ENCODE measurements at regions not wholly inside any gene's neighbourhood (a gene's known extent, or its start where the extent isn't known, plus 50 kb on each side); places are given as distances from the start of the nearest gene placed in this dataset.
A peak's percentile ranks its signal among the peaks of the same experiment; 100 is the strongest.

GRCh38 chrX:725971-726370 is 95.4 kb downstream of the SHOX start:
- H3K27me3 ChIP-seq (ENCODE audit: insufficient read depth, low read length, poor library complexity, severe bottlenecking) = no peaks in the 10 kb centered on the region
- no peak overlapping the region for H3K4me3 Mint-ChIP-seq
- H3K27ac Mint-ChIP-seq = no peak overlapping the region
- H3K36me3 ChIP-seq (ENCODE audit: insufficient read depth, low read length) = no peaks in the 10 kb centered on the region
- no peaks in the 10 kb centered on the region for H3K4me1 ChIP-seq (ENCODE audit: insufficient read depth, low read length)
- H3K27me3 Mint-ChIP-seq = peaks cover 0 to 2% of the 10 kb centered on the region in 2 donors
- no peak overlapping the region for H3K4me3 ChIP-seq (ENCODE audit: low read length)
- POLR2A ChIA-PET = no interaction called here
- no peak for DNase-seq
- H3K27ac ChIP-seq (ENCODE audit: low read depth, low read length) = no peak overlapping the region
- CTCF ChIA-PET = no interaction called here
- no peaks in the 10 kb centered on the region for H3K4me1 Mint-ChIP-seq
- no peaks in the 10 kb centered on the region for H3K36me3 Mint-ChIP-seq
- peaks cover 0 to 10% (median 7%) of the 10 kb centered on the region in 5 donors for H3K9me3 Mint-ChIP-seq
- H3K9me3 ChIP-seq (ENCODE audit: low read length) = peaks cover 6% of the 10 kb centered on the region

- Histone ChIP-seq H3K27me3 (ENCODE audit: insufficient read depth, low read length, poor library complexity, severe bottlenecking) (no peaks in the 10 kb centered on the region), H3K4me1 (ENCODE audit: insufficient read depth, low read length) (no peaks in the 10 kb centered on the region), H3K9me3 (ENCODE audit: low read length) (peaks cover 6% of the 10 kb centered on the region), H3K36me3 (ENCODE audit: insufficient read depth, low read length) (no peaks in the 10 kb centered on the region), H3K27ac (ENCODE audit: low read depth, low read length) (no peak overlapping the region), H3K4me3 (ENCODE audit: low read length) (no peak overlapping the region)
- H3K36me3 Mint-ChIP-seq = no peaks in the 10 kb centered on the region
- peaks cover 0 to 2% of the 10 kb centered on the region in 2 donors for H3K27me3 Mint-ChIP-seq
- no peak for DNase-seq
- no peak overlapping the region for H3K4me3 Mint-ChIP-seq
- ChIA-PET CTCF (no interaction called here), POLR2A (no interaction called here)
- peak overlapping the region in 1 of 8 donors; percentile 82 for H3K27ac Mint-ChIP-seq
- no peaks in the 10 kb centered on the region for H3K4me1 Mint-ChIP-seq
- H3K9me3 Mint-ChIP-seq = peaks cover 0 to 11% (median 9%) of the 10 kb centered on the region in 5 donors
Measured at GRCh38 chrX:724256-724655, 93.7 kb downstream of the SHOX start.

- Histone ChIP-seq H3K4me3 (ENCODE audit: low read length) (no peak overlapping the region), H3K4me1 (ENCODE audit: insufficient read depth, low read length) (no peaks in the 10 kb centered on the region), H3K27me3 (ENCODE audit: insufficient read depth, low read length, poor library complexity, severe bottlenecking) (no peaks in the 10 kb centered on the region), H3K36me3 (ENCODE audit: insufficient read depth, low read length) (no peaks in the 10 kb centered on the region), H3K27ac (ENCODE audit: low read depth, low read length) (no peak overlapping the region), H3K9me3 (ENCODE audit: low read length) (peaks cover 6% of the 10 kb centered on the region)
- no peak for DNase-seq
- no peak overlapping the region for H3K27ac Mint-ChIP-seq
- H3K4me1 Mint-ChIP-seq = no peaks in the 10 kb centered on the region
- H3K4me3 Mint-ChIP-seq = no peak overlapping the region
- H3K9me3 Mint-ChIP-seq = peaks cover 0 to 11% (median 9%) of the 10 kb centered on the region in 5 donors
- CTCF ChIA-PET = no interaction called here
- POLR2A ChIA-PET = no interaction called here
- H3K27me3 Mint-ChIP-seq = peaks cover 0 to 2% of the 10 kb centered on the region in 2 donors
- H3K36me3 Mint-ChIP-seq = no peaks in the 10 kb centered on the region
Measured at GRCh38 chrX:723781-724180, 93.2 kb downstream of the SHOX start.

GRCh38 chrX:721354-721753 is 90.8 kb downstream of the SHOX start:
- Histone ChIP-seq H3K27ac (ENCODE audit: low read depth, low read length) (no peak overlapping the region), H3K9me3 (ENCODE audit: low read length) (peaks cover 6% of the 10 kb centered on the region), H3K27me3 (ENCODE audit: insufficient read depth, low read length, poor library complexity, severe bottlenecking) (no peaks in the 10 kb centered on the region), H3K4me1 (ENCODE audit: insufficient read depth, low read length) (no peaks in the 10 kb centered on the region), H3K36me3 (ENCODE audit: insufficient read depth, low read length) (no peaks in the 10 kb centered on the region), H3K4me3 (ENCODE audit: low read length) (no peak overlapping the region)
- DNase-seq = no peak
- Mint-ChIP-seq H3K4me1 (no peaks in the 10 kb centered on the region), H3K36me3 (no peaks in the 10 kb centered on the region), H3K27ac (no peak overlapping the region), H3K4me3 (no peak overlapping the region), H3K27me3 (no peaks in the 10 kb centered on the region), H3K9me3 (peaks cover 0 to 20% (median 13%) of the 10 kb centered on the region in 5 donors)
- ChIA-PET CTCF (no interaction called here), POLR2A (no interaction called here)

GRCh38 chrX:720825-721224 is 90.2 kb downstream of the SHOX start:
- Mint-ChIP-seq H3K36me3 (no peaks in the 10 kb centered on the region), H3K27me3 (no peaks in the 10 kb centered on the region), H3K4me1 (no peaks in the 10 kb centered on the region), H3K27ac (no peak overlapping the region), H3K4me3 (no peak overlapping the region), H3K9me3 (peaks cover 0 to 23% (median 13%) of the 10 kb centered on the region in 5 donors)
- H3K27ac ChIP-seq (ENCODE audit: low read depth, low read length) = no peak overlapping the region
- POLR2A ChIA-PET = no interaction called here
- H3K4me3 ChIP-seq (ENCODE audit: low read length) = no peak overlapping the region
- H3K9me3 ChIP-seq (ENCODE audit: low read length) = peaks cover 6% of the 10 kb centered on the region
- no peaks in the 10 kb centered on the region for H3K4me1 ChIP-seq (ENCODE audit: insufficient read depth, low read length)
- no peaks in the 10 kb centered on the region for H3K27me3 ChIP-seq (ENCODE audit: insufficient read depth, low read length, poor library complexity, severe bottlenecking)
- DNase-seq = no peak
- H3K36me3 ChIP-seq (ENCODE audit: insufficient read depth, low read length) = no peaks in the 10 kb centered on the region
- CTCF ChIA-PET = no interaction called here

- Histone ChIP-seq H3K27me3 (ENCODE audit: insufficient read depth, low read length, poor library complexity, severe bottlenecking) (no peaks in the 10 kb centered on the region), H3K27ac (ENCODE audit: low read depth, low read length) (no peak overlapping the region), H3K4me1 (ENCODE audit: insufficient read depth, low read length) (no peaks in the 10 kb centered on the region), H3K4me3 (ENCODE audit: low read length) (no peak overlapping the region), H3K36me3 (ENCODE audit: insufficient read depth, low read length) (no peaks in the 10 kb centered on the region), H3K9me3 (ENCODE audit: low read length) (peaks cover 6% of the 10 kb centered on the region)
- Mint-ChIP-seq H3K4me1 (no peaks in the 10 kb centered on the region), H3K9me3 (peaks cover 0 to 23% (median 13%) of the 10 kb centered on the region in 5 donors), H3K27me3 (no peaks in the 10 kb centered on the region), H3K27ac (no peak overlapping the region), H3K36me3 (no peaks in the 10 kb centered on the region), H3K4me3 (no peak overlapping the region)
- CTCF ChIA-PET = no interaction called here
- POLR2A ChIA-PET = no interaction called here
- no peak for DNase-seq
Measured at GRCh38 chrX:720250-720649, 89.7 kb downstream of the SHOX start.

GRCh38 chrX:716136-716535 is 85.5 kb downstream of the SHOX start:
- Histone ChIP-seq H3K4me1 (ENCODE audit: insufficient read depth, low read length) (no peaks in the 10 kb centered on the region), H3K36me3 (ENCODE audit: insufficient read depth, low read length) (no peaks in the 10 kb centered on the region), H3K27ac (ENCODE audit: low read depth, low read length) (no peak overlapping the region), H3K27me3 (ENCODE audit: insufficient read depth, low read length, poor library complexity, severe bottlenecking) (no peaks in the 10 kb centered on the region), H3K4me3 (ENCODE audit: low read length) (no peak overlapping the region), H3K9me3 (ENCODE audit: low read length) (no peaks in the 10 kb centered on the region)
- Mint-ChIP-seq H3K9me3 (peaks cover 9 to 25% (median 17%) of the 10 kb centered on the region in 5 donors), H3K4me3 (no peak overlapping the region), H3K36me3 (no peaks in the 10 kb centered on the region), H3K4me1 (no peaks in the 10 kb centered on the region), H3K27me3 (peaks cover 0 to 2% of the 10 kb centered on the region in 2 donors), H3K27ac (no peak overlapping the region)
- POLR2A ChIA-PET = no interaction called here
- no peak for DNase-seq
- CTCF ChIA-PET = no interaction called here

- H3K9me3 Mint-ChIP-seq = peaks cover 11 to 27% (median 18%) of the 10 kb centered on the region in 5 donors
- H3K27ac Mint-ChIP-seq = no peak overlapping the region
- no peak overlapping the region for H3K4me3 ChIP-seq (ENCODE audit: low read length)
- ChIA-PET CTCF (no interaction called here), POLR2A (no interaction called here)
- DNase-seq = no peak
- no peaks in the 10 kb centered on the region for H3K4me1 Mint-ChIP-seq
- H3K27ac ChIP-seq (ENCODE audit: low read depth, low read length) = no peak overlapping the region
- no peaks in the 10 kb centered on the region for H3K36me3 ChIP-seq (ENCODE audit: insufficient read depth, low read length)
- no peak overlapping the region for H3K4me3 Mint-ChIP-seq
- no peaks in the 10 kb centered on the region for H3K27me3 ChIP-seq (ENCODE audit: insufficient read depth, low read length, poor library complexity, severe bottlenecking)
- no peaks in the 10 kb centered on the region for H3K4me1 ChIP-seq (ENCODE audit: insufficient read depth, low read length)
- peaks cover 0 to 2% of the 10 kb centered on the region in 2 donors for H3K27me3 Mint-ChIP-seq
- no peaks in the 10 kb centered on the region for H3K9me3 ChIP-seq (ENCODE audit: low read length)
- H3K36me3 Mint-ChIP-seq = no peaks in the 10 kb centered on the region
Measured at GRCh38 chrX:714131-714530, 83.5 kb downstream of the SHOX start.
